NCI-H524 (cell line): ENCODE measurements at regions not wholly inside any gene's neighbourhood (a gene's known extent, or its start where the extent isn't known, plus 50 kb on each side); places are given as distances from the start of the nearest gene placed in this dataset.
A peak's percentile ranks its signal among the peaks of the same experiment; 100 is the strongest.
"Not testable (repeated sequence)": the region's sequence is repeated elsewhere in the genome, so short reads cannot be mapped to it uniquely, and the experiment has no call there.

Experiments
- DNase-seq, 2 experiments: peaks; one replicate each; lab custom pipeline; 2025; lab: John Stamatoyannopoulos, UW

- DNase-seq, result no peak
These were observed 65.7 kb downstream of the SLITRK5 start for GRCh38 chr13:87736849-87737385.

- peak in 1 of 2 experiments; percentile 4 for DNase-seq
These were observed 82.9 kb downstream of the SLITRK5 start for GRCh38 chr13:87754097-87754496.

GRCh38 chr13:87769445-87769844, 98.3 kb downstream of the SLITRK5 start:
- DNase-seq, result no peak

- no peak for DNase-seq
These were observed 106.2 kb downstream of the SLITRK5 start for GRCh38 chr13:87777387-87777786.

GRCh38 chr13:87778128-87778527, 107.0 kb downstream of the SLITRK5 start:
- DNase-seq, result no peak

- DNase-seq, result no peak
These were observed 108.3 kb downstream of the SLITRK5 start for GRCh38 chr13:87779426-87779825.

GRCh38 chr13:87783366-87783765, 112.2 kb downstream of the SLITRK5 start:
- DNase-seq, result no peak

- DNase-seq, result no peak
These were observed 117.2 kb downstream of the SLITRK5 start for GRCh38 chr13:87788363-87788762.

GRCh38 chr13:87792878-87793277, 121.7 kb downstream of the SLITRK5 start:
- DNase-seq, result peak in 1 of 2 experiments; percentile 1

GRCh38 chr13:87798536-87798935, 127.4 kb downstream of the SLITRK5 start:
- peak; percentile 33 to 76 for DNase-seq

- no peak for DNase-seq
These were observed 139.2 kb downstream of the SLITRK5 start for GRCh38 chr13:87810391-87810801.

GRCh38 chr13:87810920-87811344, 139.8 kb downstream of the SLITRK5 start:
- DNase-seq, result no peak

GRCh38 chr13:87814403-87814802, 143.2 kb downstream of the SLITRK5 start:
- DNase-seq, result no peak

GRCh38 chr13:87820241-87820640, 149.1 kb downstream of the SLITRK5 start:
- DNase-seq, result no peak

GRCh38 chr13:87821512-87821911, 150.3 kb downstream of the SLITRK5 start:
- DNase-seq, result no peak

GRCh38 chr13:87826301-87826700, 155.1 kb downstream of the SLITRK5 start:
- not testable (repeated sequence) for DNase-seq

- no peak for DNase-seq
These were observed 156.3 kb downstream of the SLITRK5 start for GRCh38 chr13:87827479-87827878.

- no peak for DNase-seq
These were observed 166.4 kb downstream of the SLITRK5 start for GRCh38 chr13:87837522-87837921.

GRCh38 chr13:87837946-87838345, 166.8 kb downstream of the SLITRK5 start:
- no peak for DNase-seq

- DNase-seq, result no peak
These were observed 180.2 kb downstream of the SLITRK5 start for GRCh38 chr13:87851410-87851809.

GRCh38 chr13:87855553-87855952, 184.4 kb downstream of the SLITRK5 start:
- no peak for DNase-seq

GRCh38 chr13:87859261-87859660, 188.1 kb downstream of the SLITRK5 start:
- DNase-seq, result no peak

GRCh38 chr13:87867426-87867825, 196.3 kb downstream of the SLITRK5 start:
- DNase-seq, result no peak

- DNase-seq, result no peak
These were observed 197.6 kb downstream of the SLITRK5 start for GRCh38 chr13:87868731-87869130.
